ENCODE measurements at regions not wholly inside any gene's neighbourhood (a gene's known extent, or its start where the extent isn't known, plus 50 kb on each side); places are given as distances from the start of the nearest gene placed in this dataset.

DNA sequence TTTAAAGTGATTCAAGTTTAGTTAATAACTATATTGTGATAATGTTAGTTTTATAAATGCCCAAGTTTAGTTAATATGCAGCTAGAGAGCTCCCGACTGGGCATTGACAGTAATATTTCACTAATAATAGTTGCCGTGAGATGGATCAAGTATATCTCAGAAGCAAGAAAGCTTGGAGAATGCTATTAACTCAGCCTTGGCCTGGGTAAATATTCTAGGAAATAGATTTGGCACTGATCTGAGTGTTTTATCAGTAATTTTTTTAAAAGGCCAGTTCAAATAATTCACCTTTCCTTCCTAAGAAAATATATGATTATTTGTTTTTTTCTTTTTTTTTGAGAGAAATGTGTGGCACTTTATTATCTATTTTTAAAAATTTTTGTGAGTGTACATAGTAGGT lies 305.3 kb downstream of the CSNK1G3 start:
- no peak for TF ChIP-seq POLR2A (IDR thresholded peaks at IDR 0.05)
- TF ChIP-seq, protein P1, sequence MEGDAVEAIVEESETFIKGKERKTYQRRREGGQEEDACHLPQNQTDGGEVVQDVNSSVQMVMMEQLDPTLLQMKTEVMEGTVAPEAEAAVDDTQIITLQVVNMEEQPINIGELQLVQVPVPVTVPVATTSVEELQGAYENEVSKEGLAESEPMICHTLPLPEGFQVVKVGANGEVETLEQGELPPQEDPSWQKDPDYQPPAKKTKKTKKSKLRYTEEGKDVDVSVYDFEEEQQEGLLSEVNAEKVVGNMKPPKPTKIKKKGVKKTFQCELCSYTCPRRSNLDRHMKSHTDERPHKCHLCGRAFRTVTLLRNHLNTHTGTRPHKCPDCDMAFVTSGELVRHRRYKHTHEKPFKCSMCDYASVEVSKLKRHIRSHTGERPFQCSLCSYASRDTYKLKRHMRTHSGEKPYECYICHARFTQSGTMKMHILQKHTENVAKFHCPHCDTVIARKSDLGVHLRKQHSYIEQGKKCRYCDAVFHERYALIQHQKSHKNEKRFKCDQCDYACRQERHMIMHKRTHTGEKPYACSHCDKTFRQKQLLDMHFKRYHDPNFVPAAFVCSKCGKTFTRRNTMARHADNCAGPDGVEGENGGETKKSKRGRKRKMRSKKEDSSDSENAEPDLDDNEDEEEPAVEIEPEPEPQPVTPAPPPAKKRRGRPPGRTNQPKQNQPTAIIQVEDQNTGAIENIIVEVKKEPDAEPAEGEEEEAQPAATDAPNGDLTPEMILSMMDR (IDR thresholded peaks at IDR 0.05) = no peak
